Subcutaneous abdominal adipose tissue (tissue), 5 donors: ENCODE measurements at regions not wholly inside any gene's neighbourhood (a gene's known extent, or its start where the extent isn't known, plus 50 kb on each side); places are given as distances from the start of the nearest gene placed in this dataset.

Source experiments
- H3K27ac ChIP-seq: one replicate; pipeline ENCODE4 v1.7.0; 2013; ENCODE audit warnings: low read depth, mild to moderate bottlenecking, inconsistent platforms, low read length, moderate library complexity
- H3K27me3 ChIP-seq, 5 donors: one replicate each; pipeline ENCODE4 v1.7.0; 2013; ENCODE audit warnings: low read length in 5 of 5, inconsistent platforms in 1 of 5; ENCODE audit not compliant: control insufficient read depth in 5 of 5, insufficient read depth in 4 of 5
- H3K36me3 ChIP-seq, 5 donors: one replicate each; pipeline ENCODE4 v1.7.0; 2013; ENCODE audit warnings: low read length in 5 of 5; ENCODE audit not compliant: control insufficient read depth in 5 of 5, insufficient read depth in 5 of 5
- H3K4me1 ChIP-seq, 5 donors: one replicate each; pipeline ENCODE4 v1.7.0; 2013; ENCODE audit warnings: low read length in 5 of 5, mild to moderate bottlenecking in 3 of 5, moderate library complexity in 1 of 5; ENCODE audit not compliant: control insufficient read depth in 5 of 5, insufficient read depth in 5 of 5
- H3K4me3 ChIP-seq, 5 donors: one replicate each; pipeline ENCODE4 v1.7.0; 2013; ENCODE audit warnings: low read length in 5 of 5, low read depth in 1 of 5
- H3K9ac ChIP-seq, 5 donors: one replicate each; pipeline ENCODE4 v1.7.0; 2013; ENCODE audit warnings: low read length in 5 of 5, mild to moderate bottlenecking in 4 of 5, moderate library complexity in 3 of 5
- H3K9me3 ChIP-seq, 5 donors: one replicate each; pipeline ENCODE4 v1.7.0; 2013; ENCODE audit warnings: low read length in 5 of 5; ENCODE audit not compliant: control insufficient read depth in 5 of 5
- donor health status: healthy.
- donor health status: healthy.
- donor health status: healthy.
- donor health status: healthy.
- donor health status: healthy.

DNA sequence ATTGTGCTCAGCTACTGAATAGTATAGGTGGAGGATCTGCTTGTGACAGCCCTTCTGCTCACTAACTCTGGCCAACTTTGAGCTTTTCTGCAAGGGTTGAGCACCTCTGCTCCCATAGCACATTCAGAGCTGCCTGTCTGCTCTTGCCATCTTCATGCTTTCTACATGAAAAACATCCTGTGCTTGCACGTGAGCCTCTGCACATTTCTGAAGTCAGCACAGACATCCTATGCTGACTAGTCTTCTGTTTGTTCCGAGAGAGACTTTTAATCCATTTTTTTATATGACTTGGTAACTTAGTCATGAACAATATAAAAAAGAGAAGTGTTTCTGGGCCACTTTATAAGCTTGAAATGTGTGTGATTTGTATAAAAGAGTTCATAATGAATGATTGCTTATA lies 969.3 kb downstream of the TMTC2 start:
- H3K4me1 ChIP-seq = no peaks in the 10 kb centered on the region
- no peak overlapping the region for H3K4me3 ChIP-seq
- H3K9me3 ChIP-seq = peaks cover 0 to 3% (median 0%) of the 10 kb centered on the region in 5 donors
- H3K36me3 ChIP-seq = no peaks in the 10 kb centered on the region
- H3K27me3 ChIP-seq = no peaks in the 10 kb centered on the region
- H3K27ac ChIP-seq = no peak overlapping the region
- H3K9ac ChIP-seq = no peak overlapping the region

DNA sequence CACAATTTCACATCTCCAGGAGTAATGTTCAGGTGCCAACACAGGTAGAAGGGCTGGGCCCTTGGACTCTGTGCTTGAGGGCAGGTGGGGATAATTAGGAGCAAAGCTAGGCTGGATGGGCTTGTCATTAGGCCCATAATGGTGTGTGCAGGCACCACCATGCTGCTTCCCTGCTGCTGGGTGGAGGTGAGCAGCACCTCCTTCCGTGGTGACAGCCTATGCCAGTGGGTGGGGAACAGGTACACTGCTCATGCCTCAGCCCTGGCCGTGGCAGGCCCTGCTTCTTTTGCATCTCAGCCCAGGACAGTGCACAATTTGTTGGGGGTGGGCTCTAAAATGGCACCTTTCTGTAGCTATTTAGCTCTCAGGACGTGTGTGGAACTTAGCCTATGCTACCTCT lies 955.5 kb downstream of the TMTC2 start:
- no peaks in the 10 kb centered on the region for H3K36me3 ChIP-seq
- no peaks in the 10 kb centered on the region for H3K4me1 ChIP-seq
- no peak overlapping the region for H3K4me3 ChIP-seq
- no peak overlapping the region for H3K27ac ChIP-seq
- H3K9ac ChIP-seq = no peak overlapping the region
- peaks cover 0 to 7% (median 0%) of the 10 kb centered on the region in 5 donors for H3K9me3 ChIP-seq
- no peaks in the 10 kb centered on the region for H3K27me3 ChIP-seq

DNA sequence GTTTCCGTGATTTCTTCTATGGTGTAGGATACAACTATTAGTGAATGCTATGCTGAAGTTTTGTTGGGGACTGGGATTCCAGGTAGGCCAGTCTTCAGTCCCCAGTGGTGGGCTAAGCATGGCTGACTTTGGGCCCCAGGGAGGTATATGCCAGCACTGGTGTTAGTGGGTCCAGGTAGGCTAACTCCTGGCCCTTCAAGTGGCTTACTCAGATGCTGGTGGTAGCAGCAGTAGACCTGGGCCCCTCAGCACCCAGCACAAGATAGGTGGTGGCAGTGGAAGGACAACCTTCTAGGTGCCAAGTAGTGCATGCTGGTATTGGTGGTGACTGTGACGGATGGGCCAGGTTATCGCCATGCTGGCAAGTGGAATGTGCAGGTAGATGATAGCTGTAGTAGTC lies 955.1 kb downstream of the TMTC2 start:
- Histone ChIP-seq H3K27me3 (no peaks in the 10 kb centered on the region), H3K36me3 (no peaks in the 10 kb centered on the region), H3K9me3 (peaks cover 0 to 7% (median 0%) of the 10 kb centered on the region in 5 donors), H3K4me3 (no peak overlapping the region), H3K27ac (no peak overlapping the region), H3K9ac (no peak overlapping the region), H3K4me1 (no peaks in the 10 kb centered on the region)

DNA sequence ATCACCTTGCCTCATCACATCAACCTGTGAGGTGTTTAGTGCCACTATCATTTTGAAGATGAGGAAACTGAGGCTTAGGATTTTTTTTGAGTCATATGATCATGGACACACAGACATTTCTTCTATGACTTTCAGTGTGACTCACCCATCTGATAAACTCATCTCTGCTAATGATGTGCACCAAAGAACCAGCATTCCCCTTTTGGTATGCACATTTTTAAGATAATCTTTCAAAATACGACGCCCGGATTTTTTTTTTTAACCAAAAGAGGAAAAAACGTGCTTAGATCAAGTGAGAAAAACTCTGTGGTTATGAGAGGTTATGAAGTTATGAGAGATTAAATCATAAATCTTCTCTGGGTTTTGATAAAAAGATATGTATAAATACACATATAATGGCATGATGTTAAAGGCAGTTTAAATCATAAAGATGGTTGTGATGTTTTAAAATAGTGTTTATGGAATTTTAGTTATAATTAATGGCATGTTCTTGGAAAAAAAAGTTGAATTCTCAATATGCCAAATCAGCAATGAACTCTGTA lies 948.1 kb downstream of the TMTC2 start:
- Histone ChIP-seq H3K36me3 (no peaks in the 10 kb centered on the region), H3K27me3 (no peaks in the 10 kb centered on the region), H3K9me3 (no peaks in the 10 kb centered on the region), H3K4me1 (no peaks in the 10 kb centered on the region), H3K27ac (no peak overlapping the region), H3K9ac (no peak overlapping the region), H3K4me3 (no peak overlapping the region)

DNA sequence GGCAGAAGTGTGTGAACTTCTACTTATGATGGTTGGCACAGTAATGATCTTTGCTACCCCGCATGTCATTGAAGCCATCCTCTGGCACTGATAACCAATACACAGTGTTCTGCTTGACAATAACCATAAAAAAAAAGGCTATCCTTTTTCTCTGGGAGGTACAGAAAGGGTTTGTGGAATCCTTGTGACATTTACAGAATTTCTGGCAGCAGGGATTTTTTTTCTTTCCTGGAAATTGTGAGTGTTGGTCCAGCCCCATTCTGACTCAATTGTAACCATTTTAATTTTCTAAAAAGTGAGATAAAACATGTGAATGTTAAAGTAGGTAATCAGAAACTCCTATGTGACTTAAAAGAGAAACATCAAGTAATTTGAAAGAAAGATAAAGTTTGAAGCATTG lies 943.8 kb downstream of the TMTC2 start:
- Histone ChIP-seq H3K36me3 (no peaks in the 10 kb centered on the region), H3K4me1 (no peaks in the 10 kb centered on the region), H3K4me3 (no peak overlapping the region), H3K9ac (no peak overlapping the region), H3K27me3 (no peaks in the 10 kb centered on the region), H3K9me3 (no peaks in the 10 kb centered on the region), H3K27ac (no peak overlapping the region)

DNA sequence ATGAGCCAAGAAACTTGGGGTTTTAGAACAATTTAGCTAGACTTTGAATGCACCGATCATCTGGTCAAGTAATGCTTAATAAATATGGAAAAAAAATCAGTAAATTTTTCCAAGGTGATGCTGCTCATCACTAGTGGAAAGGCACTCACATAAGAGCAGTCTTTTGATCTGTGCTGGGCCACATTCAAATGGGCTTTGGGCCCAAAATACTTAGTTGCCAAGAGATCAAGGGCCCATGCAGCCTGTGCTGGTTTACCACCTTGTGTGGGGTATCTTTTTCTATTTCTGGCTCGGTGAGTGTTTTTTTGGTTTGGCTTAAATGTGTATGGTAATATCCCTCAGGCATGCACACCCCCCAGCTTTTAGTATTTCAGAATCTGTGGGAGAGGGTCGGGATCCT lies 943.2 kb downstream of the TMTC2 start:
- H3K27me3 ChIP-seq = no peaks in the 10 kb centered on the region
- H3K4me3 ChIP-seq = no peak overlapping the region
- H3K36me3 ChIP-seq = no peaks in the 10 kb centered on the region
- H3K9ac ChIP-seq = no peak overlapping the region
- no peak overlapping the region for H3K27ac ChIP-seq
- no peaks in the 10 kb centered on the region for H3K9me3 ChIP-seq
- H3K4me1 ChIP-seq = no peaks in the 10 kb centered on the region

DNA sequence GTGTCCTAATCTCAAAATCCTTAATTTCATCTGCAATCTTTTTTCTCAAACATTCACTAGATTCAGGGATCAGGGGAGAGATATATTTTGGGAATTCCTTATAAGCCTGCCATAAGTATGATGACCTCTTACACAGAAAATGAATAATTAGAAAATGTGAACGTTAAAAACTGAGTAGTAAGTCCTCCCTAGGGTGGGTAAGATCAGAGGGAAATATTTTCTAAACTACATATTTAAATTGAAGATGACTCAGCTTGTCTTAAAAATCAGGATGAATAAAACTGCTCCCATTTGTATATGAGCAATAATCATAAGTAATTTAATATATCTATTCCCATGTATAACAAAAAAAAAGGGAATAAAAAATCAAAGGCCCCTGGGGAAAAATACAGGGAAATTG lies 935.5 kb downstream of the TMTC2 start:
- Histone ChIP-seq H3K4me3 (no peak overlapping the region), H3K9ac (no peak overlapping the region), H3K36me3 (no peaks in the 10 kb centered on the region), H3K27ac (no peak overlapping the region), H3K4me1 (no peaks in the 10 kb centered on the region), H3K9me3 (no peaks in the 10 kb centered on the region), H3K27me3 (no peaks in the 10 kb centered on the region)

DNA sequence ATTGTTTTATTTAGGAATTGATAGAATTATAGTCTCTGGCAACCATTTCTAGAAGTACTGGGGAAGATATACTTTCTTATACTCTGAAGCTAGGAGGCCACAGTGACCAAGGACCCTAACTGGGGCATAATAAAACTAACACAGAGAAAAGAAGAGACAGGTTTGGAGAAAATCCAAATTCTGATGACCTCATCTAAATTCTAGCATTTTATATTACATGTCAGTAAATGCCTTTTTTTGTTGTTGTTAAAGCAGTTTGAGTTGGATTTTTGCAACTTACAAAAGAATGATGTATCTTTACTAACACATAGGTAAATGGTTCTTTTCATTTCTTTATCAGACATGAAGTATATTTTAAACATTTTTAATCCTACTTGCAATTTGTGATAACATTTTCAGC lies 933.3 kb downstream of the TMTC2 start:
- Histone ChIP-seq H3K9me3 (peaks cover 0 to 7% (median 0%) of the 10 kb centered on the region in 5 donors), H3K4me3 (no peak overlapping the region), H3K9ac (no peak overlapping the region), H3K27ac (no peak overlapping the region), H3K4me1 (no peaks in the 10 kb centered on the region), H3K36me3 (no peaks in the 10 kb centered on the region), H3K27me3 (no peaks in the 10 kb centered on the region)

DNA sequence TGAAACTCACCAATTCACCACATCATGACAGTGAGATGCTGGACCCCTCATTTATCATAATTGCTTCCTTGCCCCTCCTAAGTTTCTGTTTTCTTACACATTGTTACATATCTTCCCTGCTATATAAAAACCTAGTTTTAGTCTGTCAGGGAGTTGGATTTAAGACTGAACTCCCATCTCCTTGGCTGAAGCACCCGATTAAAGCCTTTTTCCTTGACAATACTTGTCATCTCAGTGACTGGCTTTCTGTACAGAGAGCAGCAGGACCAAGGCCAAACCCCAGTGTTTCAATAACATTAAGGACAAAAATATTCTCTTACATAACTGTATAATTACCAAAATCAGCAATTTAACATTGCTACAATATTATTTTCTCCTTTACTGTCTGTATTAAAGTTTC lies 928.4 kb downstream of the TMTC2 start:
- Histone ChIP-seq H3K4me3 (no peak overlapping the region), H3K27me3 (no peaks in the 10 kb centered on the region), H3K4me1 (no peaks in the 10 kb centered on the region), H3K27ac (no peak overlapping the region), H3K36me3 (no peaks in the 10 kb centered on the region), H3K9me3 (peaks cover 0 to 19% (median 5%) of the 10 kb centered on the region in 5 donors), H3K9ac (no peak overlapping the region)

DNA sequence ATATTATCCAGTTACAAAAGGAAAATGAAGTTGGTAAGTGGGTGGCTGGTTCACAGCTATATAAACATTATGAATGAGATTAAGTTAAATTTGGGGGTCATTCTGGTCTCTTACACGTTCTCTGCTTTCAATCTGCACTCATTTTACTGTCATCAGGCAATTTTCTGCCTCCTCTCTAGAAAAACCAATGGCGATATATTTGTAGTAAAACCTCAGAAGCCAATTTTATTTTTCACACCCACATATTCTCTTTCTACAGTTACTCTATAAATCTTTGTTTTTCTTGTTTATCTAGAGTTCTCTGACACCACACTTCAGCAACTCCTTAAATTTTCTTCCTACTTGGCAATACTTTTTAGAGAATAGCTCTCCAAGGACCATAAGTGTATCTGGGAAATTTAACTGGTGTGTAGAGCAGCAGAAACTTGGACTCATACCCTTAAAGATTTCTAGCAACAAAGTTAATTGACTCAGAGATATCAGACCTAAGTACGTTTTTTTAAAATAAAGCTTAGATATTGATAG lies 926.9 kb downstream of the TMTC2 start:
- Histone ChIP-seq H3K9me3 (peaks cover 0 to 19% (median 8%) of the 10 kb centered on the region in 5 donors), H3K27ac (no peak overlapping the region), H3K4me1 (no peaks in the 10 kb centered on the region), H3K4me3 (no peak overlapping the region), H3K27me3 (no peaks in the 10 kb centered on the region), H3K9ac (no peak overlapping the region), H3K36me3 (no peaks in the 10 kb centered on the region)

DNA sequence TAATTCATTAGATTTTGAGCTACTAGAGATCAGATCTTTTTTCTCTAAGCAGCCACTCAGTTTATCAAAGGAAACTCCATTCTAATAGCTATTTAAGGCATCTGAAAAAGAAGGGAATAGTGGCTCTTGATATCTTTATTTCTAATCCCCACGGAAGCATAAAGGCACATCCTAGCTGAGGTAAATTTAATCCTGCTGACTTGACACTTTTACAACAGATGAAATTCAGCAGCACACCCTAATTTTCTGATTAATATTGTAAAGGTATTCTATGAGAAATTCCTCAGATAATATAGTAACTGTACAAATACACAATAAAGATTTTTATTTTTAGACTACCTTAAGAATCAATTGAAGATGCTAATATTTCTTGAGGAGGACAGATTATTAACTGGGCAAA lies 916.4 kb downstream of the TMTC2 start:
- H3K36me3 ChIP-seq = no peaks in the 10 kb centered on the region

More for the DNA sequence above, 916.4 kb downstream of the TMTC2 start:
- H3K4me1 ChIP-seq = no peaks in the 10 kb centered on the region
- H3K4me3 ChIP-seq = no peak overlapping the region
- H3K9ac ChIP-seq = no peak overlapping the region
- no peaks in the 10 kb centered on the region for H3K27me3 ChIP-seq
- no peak overlapping the region for H3K27ac ChIP-seq
- peaks cover 6 to 25% (median 21%) of the 10 kb centered on the region in 5 donors for H3K9me3 ChIP-seq
